ENCODE measurements at regions not wholly inside any gene's neighbourhood (a gene's known extent, or its start where the extent isn't known, plus 50 kb on each side); places are given as distances from the start of the nearest gene placed in this dataset.
"Not testable (repeated sequence)": the region's sequence is repeated elsewhere in the genome, so short reads cannot be mapped to it uniquely, and the experiment has no call there.

DNA sequence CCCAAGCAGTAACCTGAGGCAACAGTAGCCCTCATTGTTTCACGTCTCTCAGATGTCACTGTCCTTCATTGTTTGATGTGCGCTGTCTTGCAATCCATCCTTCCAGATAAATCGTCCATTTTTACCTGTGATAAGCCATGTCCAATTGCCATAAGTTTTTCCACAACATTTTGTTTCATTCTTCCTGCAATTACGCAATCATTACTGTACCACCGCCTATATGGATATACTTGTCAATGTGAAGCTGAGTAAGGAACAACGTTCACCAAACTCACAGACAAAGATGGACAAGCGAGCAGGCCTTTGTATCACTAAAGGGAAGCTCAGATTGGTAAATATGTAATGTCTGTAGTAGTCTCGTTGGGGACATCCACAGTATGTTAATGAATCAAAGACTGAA, 452.5 kb upstream of the NDN start:
- DNase-seq (ENCODE audit: low read depth); H3K4me3 ChIP-seq (ENCODE audit: control insufficient read depth, low read depth, low read length): not testable (repeated sequence)

DNA sequence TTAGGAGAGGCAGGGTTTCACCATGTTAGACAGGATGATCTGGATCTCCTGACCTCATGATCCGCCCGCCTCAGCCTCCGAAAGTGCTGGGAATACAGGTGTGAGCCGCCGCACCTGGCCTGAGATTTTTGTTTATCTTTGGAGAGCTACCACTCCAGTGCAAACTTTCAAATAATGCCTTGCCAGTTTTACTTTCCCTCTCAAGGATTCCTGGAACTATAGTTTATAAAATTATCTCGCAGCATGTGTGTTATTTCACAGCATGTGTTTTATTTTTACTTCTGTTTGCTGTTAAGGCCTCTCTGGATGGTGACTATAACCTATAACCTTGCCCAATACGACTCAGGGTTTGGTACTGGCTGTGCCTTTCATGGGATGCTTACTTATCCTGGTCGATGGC, 458.0 kb upstream of the NDN start:
- DNase-seq (ENCODE audit: low read depth); H3K4me3 ChIP-seq (ENCODE audit: control insufficient read depth, low read depth, low read length): not testable (repeated sequence)

DNA sequence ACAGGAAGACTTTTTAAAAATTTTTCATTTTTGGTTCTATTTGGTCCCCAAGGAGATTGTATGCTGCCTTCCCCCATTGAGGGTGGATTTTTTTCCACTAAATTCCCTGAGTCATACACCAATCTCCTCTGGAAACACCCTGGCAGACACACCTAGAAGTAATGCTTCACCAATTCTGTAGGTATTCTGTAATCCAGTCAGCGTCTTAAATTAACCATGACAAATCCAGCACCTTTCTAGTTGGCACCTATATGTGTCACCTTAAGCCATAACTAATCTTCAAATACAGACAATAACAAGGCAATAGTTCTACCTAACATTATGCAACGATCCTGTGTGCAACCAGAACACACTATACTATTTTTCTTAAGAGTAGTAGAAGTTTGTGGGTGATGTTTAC, 459.1 kb upstream of the NDN start:
- TF ChIP-seq, protein P1, sequence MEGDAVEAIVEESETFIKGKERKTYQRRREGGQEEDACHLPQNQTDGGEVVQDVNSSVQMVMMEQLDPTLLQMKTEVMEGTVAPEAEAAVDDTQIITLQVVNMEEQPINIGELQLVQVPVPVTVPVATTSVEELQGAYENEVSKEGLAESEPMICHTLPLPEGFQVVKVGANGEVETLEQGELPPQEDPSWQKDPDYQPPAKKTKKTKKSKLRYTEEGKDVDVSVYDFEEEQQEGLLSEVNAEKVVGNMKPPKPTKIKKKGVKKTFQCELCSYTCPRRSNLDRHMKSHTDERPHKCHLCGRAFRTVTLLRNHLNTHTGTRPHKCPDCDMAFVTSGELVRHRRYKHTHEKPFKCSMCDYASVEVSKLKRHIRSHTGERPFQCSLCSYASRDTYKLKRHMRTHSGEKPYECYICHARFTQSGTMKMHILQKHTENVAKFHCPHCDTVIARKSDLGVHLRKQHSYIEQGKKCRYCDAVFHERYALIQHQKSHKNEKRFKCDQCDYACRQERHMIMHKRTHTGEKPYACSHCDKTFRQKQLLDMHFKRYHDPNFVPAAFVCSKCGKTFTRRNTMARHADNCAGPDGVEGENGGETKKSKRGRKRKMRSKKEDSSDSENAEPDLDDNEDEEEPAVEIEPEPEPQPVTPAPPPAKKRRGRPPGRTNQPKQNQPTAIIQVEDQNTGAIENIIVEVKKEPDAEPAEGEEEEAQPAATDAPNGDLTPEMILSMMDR (IDR thresholded peaks at IDR 0.05; ENCODE audit: control insufficient read depth, insufficient read depth, low read depth, low read length, missing control alignments) = no peak
- no peak overlapping the region for H3K4me3 ChIP-seq (ENCODE audit: control insufficient read depth, low read depth, low read length)
- DNase-seq (ENCODE audit: low read depth) = no peak

DNA sequence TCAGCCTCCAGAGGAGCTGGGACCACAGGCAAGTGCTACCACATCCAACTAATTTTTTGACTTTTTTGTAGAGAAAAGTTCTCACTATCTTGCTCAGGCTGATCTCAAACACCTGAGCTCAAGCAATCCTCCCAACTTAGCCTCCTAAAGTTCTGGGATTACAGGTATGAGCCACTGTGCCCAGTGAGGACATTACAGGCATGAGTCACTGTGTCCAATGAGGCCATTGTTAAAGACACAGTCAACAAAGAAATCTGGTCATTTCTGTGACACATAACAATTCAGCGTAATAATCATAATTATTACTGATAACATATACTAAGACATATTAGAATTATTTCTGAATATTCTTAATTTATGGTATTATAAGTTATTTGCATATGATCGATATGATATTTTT, 463.4 kb upstream of the NDN start:
- DNase-seq (ENCODE audit: low read depth) = no peak
- H3K4me3 ChIP-seq (ENCODE audit: control insufficient read depth, low read depth, low read length) = no peak overlapping the region
- TF ChIP-seq, protein P1 (IDR thresholded peaks at IDR 0.05; ENCODE audit: control insufficient read depth, insufficient read depth, low read depth, low read length, missing control alignments) = no peak

DNA sequence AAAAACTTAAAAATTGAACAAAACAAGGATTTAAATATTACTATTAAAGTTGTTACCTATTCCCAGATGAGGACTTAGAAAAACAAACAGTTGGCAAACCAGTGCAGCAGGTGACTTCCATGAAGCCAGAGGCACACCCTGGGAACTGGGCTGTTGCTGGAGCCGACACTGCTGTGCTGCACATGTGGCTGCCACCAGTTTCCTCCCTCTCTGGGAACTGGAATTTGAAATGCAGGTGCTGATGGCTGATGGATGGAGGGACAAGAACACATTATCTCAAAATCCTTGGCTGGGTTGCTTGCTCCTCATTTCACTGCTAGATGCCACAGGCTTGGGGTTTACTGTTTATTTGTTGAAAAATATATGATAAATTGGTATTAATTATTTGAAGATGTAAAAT, 471.2 kb upstream of the NDN start:
- not testable (repeated sequence) for DNase-seq (ENCODE audit: low read depth); H3K4me3 ChIP-seq (ENCODE audit: control insufficient read depth, low read depth, low read length)

DNA sequence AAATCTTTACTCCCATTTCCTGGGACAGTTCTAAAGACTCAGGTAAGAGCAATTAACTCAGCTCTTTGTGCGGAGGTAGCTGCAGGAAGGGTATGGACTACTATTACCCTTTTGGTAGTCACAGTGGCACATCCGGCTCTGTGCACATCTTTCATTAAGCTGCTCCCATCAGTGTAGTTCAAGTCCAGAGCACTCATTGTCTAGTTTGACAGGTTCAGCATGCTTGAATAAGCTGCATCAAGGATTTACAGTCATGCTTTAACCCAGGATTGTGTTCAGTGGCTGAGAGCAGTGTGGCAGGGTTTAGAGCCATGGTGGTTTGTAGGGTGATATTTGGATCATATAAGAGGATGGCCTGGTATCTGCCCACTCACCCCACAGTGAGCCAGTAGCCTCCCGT, 478.4 kb upstream of the NDN start:
- not testable (repeated sequence) for DNase-seq (ENCODE audit: low read depth); H3K4me3 ChIP-seq (ENCODE audit: control insufficient read depth, low read depth, low read length)

DNA sequence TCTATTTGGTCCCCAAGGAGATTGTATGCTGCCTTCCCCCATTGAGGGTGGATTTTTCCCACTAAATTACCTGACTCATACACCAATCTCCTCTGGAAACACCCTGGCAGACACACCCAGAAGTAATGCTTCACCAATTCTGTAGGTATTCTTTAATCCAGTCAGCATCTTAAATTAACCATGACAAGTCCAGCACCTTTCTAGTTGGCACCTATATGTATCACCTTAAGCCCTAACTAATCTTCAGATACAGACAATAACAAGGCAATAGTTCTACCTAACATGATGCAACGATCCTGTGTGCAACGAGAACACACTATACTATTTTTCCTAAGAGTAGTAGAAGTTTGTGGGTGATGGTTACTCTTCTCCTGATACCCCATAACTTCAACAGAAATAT, 473.3 kb upstream of the NPAP1 start:
- DNase-seq (ENCODE audit: low read depth); H3K4me3 ChIP-seq (ENCODE audit: control insufficient read depth, low read depth, low read length): not testable (repeated sequence)

DNA sequence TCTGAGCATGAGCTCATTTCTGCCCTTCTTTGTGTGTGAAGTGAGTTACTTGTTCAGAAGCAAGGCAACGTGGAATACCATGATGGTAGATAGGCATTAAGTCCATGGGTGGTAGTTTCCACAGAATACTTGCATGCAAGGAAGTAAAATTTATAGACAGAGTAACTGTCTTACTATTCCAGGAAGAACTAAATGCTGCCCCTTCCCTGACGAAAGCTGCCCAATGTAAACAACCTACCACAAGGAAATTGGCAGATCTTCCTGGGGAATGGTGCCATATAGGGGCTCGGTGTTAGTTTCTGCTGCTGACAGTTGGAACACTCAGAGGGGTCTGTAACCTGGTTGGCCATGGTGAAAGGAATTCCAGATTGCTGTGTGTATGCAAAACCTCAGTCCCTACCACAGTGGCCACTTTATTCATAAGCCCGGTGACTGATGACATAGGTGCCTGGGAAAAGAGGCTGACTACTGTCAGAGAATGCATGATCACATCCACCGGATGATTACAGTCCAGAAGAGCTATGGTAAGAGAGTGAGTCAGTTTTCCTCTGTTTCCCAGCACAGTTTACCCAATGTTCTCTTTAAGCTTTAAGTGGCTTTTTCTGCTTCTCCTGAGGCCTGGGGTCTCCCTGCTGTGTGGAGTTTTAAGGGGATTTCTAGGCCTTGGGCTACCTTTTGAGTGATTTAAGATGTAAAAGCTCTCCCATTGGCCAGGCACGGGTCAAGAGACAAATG, 463.7 kb upstream of the NPAP1 start:
- H3K4me3 ChIP-seq (ENCODE audit: control insufficient read depth, low read depth, low read length); DNase-seq (ENCODE audit: low read depth): not testable (repeated sequence)

DNA sequence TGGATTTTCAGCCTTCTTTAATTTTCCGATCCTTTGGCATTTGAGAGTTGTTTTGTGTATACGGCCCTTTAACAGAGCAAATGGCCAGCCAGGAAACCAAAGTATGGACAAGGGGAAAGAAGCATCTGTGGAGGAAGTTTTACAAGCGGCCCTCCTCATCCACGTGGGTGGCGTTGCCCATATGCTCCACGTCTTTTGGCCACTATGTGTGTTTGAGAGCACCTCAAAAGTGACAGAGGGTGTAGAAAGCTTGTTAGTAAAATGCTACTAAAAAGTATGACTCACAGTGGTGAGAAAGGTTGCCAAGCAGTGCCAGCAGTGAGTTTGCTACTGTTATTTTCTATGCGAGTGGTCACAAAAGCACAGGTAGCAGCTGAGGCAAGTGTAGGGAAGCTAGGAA, 451.8 kb upstream of the NPAP1 start:
- DNase-seq (ENCODE audit: low read depth) = no peak
- TF ChIP-seq, protein P1 (IDR thresholded peaks at IDR 0.05; ENCODE audit: control insufficient read depth, insufficient read depth, low read depth, low read length, missing control alignments) = no peak
- no peak overlapping the region for H3K4me3 ChIP-seq (ENCODE audit: control insufficient read depth, low read depth, low read length)

DNA sequence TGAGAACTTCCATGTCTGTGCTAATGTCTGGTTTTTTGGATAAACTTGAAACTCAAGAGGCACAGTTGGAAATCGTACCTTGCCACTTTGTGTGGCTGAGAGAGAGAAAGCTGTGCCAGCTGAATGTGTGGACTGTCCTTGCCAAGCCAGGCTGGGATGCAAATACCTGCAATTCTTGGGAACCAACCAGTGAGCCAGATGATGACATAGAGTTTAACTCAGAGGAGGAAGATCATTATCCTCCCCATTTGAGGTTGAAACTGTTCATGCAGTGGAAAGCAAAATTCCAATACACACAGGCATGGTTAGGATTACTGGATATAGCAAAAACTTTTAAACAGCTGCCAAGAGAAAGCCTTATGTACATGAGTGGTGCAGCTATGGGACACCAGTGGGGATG, 451.4 kb upstream of the NPAP1 start:
- TF ChIP-seq, protein P1 (IDR thresholded peaks at IDR 0.05; ENCODE audit: control insufficient read depth, insufficient read depth, low read depth, low read length, missing control alignments) = no peak
- H3K4me3 ChIP-seq (ENCODE audit: control insufficient read depth, low read depth, low read length) = no peak overlapping the region
- DNase-seq (ENCODE audit: low read depth) = no peak

DNA sequence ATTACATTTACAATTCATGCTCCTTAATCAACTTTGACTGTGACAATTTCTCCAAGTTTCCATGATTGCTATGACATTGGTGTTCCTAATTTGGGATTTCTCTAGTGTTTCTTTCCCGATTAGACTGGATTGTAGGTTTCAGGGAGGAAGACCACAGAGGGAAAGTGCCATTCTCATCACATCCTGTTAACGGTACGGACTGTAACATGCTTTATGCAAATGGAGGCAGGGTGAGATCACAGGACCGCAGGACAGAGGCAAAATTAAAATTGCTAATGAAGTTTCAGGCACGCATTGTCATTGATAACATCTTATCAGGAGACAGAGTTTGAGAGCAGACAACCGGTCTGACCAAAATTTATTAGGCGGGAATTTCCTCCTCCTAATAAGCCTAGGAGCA, 446.7 kb upstream of the NPAP1 start:
- H3K4me3 ChIP-seq (ENCODE audit: control insufficient read depth, low read depth, low read length); DNase-seq (ENCODE audit: low read depth): not testable (repeated sequence)

DNA sequence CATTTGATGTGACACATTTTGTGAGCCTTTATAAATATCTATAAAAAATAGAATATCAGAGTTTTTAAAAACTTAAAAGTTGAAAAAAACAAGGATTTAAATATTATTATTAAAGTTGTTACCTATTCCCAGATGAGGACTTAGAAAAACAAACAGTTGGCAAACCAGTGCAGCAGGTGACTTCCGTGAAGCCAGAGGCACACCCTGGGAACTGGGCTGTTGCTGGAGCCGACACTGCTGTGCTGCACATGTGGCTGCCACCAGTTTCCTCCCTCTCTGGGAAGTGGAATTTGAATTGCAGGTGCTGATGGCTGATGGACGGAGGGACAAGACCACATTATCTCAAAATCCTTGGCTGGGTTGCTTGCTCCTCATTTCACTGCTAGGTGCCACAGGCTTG, 442.4 kb upstream of the NPAP1 start:
- not testable (repeated sequence) for H3K4me3 ChIP-seq (ENCODE audit: control insufficient read depth, low read depth, low read length); DNase-seq (ENCODE audit: low read depth)

DNA sequence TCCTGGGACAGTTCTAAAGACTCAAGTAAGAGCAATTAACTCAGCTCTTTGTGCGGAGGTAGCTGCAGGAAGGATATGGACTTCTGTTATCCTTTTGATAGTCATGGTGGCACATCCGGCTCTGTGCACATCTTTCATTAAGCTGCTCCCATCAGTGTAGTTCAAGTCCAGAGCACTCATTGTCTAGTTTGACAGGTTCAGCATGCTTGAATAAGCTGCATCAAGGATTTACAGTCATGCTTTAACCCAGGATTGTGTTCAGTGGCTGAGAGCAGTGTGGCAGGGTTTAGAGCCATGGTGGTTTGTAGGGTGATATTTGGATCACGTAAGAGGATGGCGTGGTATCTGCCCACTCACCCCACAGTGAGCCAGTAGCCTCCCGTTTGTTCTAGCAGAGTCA, 435.0 kb upstream of the NPAP1 start:
- DNase-seq (ENCODE audit: low read depth); H3K4me3 ChIP-seq (ENCODE audit: control insufficient read depth, low read depth, low read length): not testable (repeated sequence)

DNA sequence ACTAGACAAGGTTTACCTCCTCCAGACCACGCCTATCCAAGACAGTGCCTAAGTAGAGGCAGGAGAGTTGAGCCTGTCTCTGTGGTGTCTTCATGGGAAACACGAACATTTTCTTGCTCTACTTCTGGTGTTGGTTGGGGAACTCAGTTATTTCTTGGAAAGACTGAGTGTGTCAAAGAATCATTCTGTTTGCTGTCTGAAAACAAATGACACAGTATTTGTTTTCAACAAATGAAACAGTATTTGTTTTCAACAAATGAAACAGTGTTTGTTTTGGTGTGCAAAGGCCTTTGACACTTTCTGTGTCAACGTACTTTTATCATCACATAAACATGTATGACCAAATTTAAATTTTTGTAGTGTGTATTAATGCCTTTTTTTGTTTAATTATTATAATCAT, 416.5 kb upstream of the NPAP1 start:
- DNase-seq (ENCODE audit: low read depth); H3K4me3 ChIP-seq (ENCODE audit: control insufficient read depth, low read depth, low read length): not testable (repeated sequence)
